ENCODE measurements at regions not wholly inside any gene's neighbourhood (a gene's known extent, or its start where the extent isn't known, plus 50 kb on each side); places are given as distances from the start of the nearest gene placed in this dataset.
"Not testable (repeated sequence)": the region's sequence is repeated elsewhere in the genome, so short reads cannot be mapped to it uniquely, and the experiment has no call there.

DNA sequence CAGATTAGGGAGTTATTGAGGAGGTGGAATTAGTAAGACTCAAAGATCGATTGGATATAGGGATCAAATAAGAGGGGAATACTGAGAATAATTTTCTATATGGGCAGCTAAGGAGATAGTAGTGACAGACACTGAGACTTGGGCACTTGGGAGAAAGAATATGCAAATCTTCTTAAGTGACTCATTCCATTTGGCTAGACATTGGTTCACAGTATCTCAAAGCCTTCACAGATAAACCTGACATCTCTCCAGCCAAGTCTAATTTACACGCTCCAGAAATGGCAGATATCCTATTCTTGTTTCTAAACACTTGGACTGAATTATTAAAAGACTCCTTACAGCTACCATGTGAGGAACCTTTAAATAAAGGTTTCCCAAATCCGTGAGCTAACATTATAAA, 104.6 kb upstream of the ADAMTS9 start:
- peak; percentile 9 for DNase-seq (ENCODE audit: low read depth)
- TF ChIP-seq CTCF (IDR thresholded peaks at IDR 0.05; ENCODE audit: insufficient read depth, low read depth, low read length, missing control alignments): no peak
- H3K4me3 ChIP-seq (ENCODE audit: low read length): no peak overlapping the region

DNA sequence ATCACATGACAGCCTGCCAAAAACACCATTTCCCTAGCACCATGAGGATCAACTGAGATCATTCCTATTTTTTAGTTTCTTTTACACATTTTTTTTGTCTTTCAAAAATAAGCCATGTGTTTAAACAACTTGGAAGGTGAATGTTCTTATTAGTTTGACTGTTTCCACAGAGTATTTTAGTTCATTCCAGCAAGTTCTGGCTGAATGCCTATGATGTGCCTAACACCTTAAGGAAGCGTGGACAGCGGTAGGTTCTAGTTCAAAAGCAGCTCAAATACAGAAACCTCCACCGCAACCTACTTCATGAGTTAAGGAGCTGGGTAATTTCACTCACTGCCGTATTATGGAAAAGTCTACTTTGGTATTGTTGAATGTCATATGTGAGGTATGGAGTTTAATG, 101.3 kb upstream of the ADAMTS9 start:
- DNase-seq (ENCODE audit: low read depth): no peak
- TF ChIP-seq CTCF (IDR thresholded peaks at IDR 0.05; ENCODE audit: insufficient read depth, low read depth, low read length, missing control alignments): no peak
- H3K4me3 ChIP-seq (ENCODE audit: low read length): no peak overlapping the region

GRCh38 chr3:64783200-64783599, 95.4 kb upstream of the ADAMTS9 start:
- TF ChIP-seq CTCF (IDR thresholded peaks at IDR 0.05; ENCODE audit: insufficient read depth, low read depth, low read length, missing control alignments): no peak
- H3K4me3 ChIP-seq (ENCODE audit: low read length): no peak overlapping the region
- no peak for DNase-seq (ENCODE audit: low read depth)

DNA sequence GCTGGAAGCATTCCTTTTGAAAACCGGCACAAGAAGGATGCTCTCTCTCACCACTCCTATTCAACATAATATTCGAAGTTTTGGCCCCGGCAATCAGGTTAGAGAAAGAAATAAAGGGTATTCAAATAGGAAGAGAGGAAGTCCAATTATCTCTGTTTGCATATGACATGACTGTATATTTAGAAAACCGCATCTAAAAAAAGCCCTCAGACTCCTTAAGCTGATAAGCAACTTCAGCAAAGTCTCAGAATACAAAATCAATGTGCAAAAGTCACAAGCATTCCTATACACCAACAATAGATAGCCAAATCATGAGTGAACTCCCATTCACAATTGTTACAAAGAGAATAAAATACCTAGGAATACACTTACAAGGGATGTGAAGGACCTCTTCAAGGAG, 93.1 kb upstream of the ADAMTS9 start:
- H3K4me3 ChIP-seq (ENCODE audit: low read length); DNase-seq (ENCODE audit: low read depth): not testable (repeated sequence)

DNA sequence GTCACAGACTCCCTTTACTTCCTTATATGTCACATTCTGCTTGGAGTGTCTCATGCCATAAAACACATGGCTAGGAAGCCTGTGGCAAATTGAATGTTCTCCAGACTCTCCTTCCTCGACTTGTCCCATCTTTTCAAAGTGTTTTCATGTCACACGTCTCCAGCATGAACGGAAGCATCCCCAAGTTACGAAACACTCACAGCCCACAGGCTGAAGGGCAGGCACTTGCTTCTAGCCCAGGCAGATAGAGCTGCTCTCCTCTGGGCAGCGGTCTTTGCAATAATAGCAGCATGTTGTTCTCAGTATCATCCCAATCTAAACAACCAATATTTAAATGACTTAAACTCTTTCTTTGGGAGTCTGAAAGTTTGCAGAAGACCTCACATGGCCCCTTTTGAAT, 85.3 kb upstream of the ADAMTS9 start:
- TF ChIP-seq CTCF (IDR thresholded peaks at IDR 0.05; ENCODE audit: insufficient read depth, low read depth, low read length, missing control alignments): no peak
- DNase-seq (ENCODE audit: low read depth): no peak
- no peak overlapping the region for H3K4me3 ChIP-seq (ENCODE audit: low read length)

GRCh38 chr3:64766440-64766839, 78.6 kb upstream of the ADAMTS9 start:
- no peak overlapping the region for H3K4me3 ChIP-seq (ENCODE audit: low read length)
- no peak for TF ChIP-seq CTCF (IDR thresholded peaks at IDR 0.05; ENCODE audit: insufficient read depth, low read depth, low read length, missing control alignments)
- no peak for DNase-seq (ENCODE audit: low read depth)

- TF ChIP-seq CTCF (IDR thresholded peaks at IDR 0.05; ENCODE audit: insufficient read depth, low read depth, low read length, missing control alignments): no peak
- no peak for DNase-seq (ENCODE audit: low read depth)
- H3K4me3 ChIP-seq (ENCODE audit: low read length): no peak overlapping the region
Observed at GRCh38 chr3:64765947-64766346, 78.1 kb upstream of the ADAMTS9 start.
